ENCODE measurements at regions not wholly inside any gene's neighbourhood (a gene's known extent, or its start where the extent isn't known, plus 50 kb on each side); places are given as distances from the start of the nearest gene placed in this dataset.

DNA sequence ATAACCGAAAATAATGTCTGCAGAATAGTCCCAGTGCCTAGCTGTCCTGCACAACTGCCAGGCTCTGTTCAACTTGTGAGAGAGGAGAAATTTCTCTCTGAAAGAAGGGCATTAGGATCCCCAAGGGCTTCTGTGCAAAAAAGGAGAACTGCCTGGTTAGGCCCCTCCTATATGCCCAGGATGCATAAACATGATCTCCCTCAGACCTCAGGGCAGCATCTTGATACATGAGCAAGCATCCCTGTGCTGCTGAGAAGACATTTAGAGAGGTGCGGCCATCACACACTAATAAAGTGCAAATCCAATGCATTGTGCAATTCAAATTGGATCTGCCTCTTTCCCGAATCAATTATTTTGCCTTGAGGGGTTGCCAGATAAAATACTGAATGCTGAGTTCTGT is 553.6 kb downstream of the TNS3 start:
- TF ChIP-seq POLR2AphosphoS5 (IDR thresholded peaks at IDR 0.05; ENCODE audit: low read depth, low read length) (no peak), TAF1 (IDR thresholded peaks at IDR 0.05; ENCODE audit: borderline replicate concordance, insufficient read depth, low read length) (no peak), FOXP2 (optimal IDR thresholded peaks at IDR 0.05; ENCODE audit: borderline replicate concordance, extremely low read depth, extremely low read length, insufficient read depth) (no peak)
